HepG2 (cell line): ENCODE measurements at regions not wholly inside any gene's neighbourhood (a gene's known extent, or its start where the extent isn't known, plus 50 kb on each side); places are given as distances from the start of the nearest gene placed in this dataset.

Experiments
- DR1 ChIP-seq: sonication (generic); formaldehyde crosslinking; IDR thresholded peaks from 2 replicates; pipeline ENCODE4 v1.8.0; 2021; ENCODE audit warnings: mild to moderate bottlenecking, missing genetic modification reagents, inconsistent platforms
- E2F2 ChIP-seq: sonication (generic); formaldehyde crosslinking; IDR thresholded peaks from 2 replicates; pipeline ENCODE4 v1.4.0; 2020; ENCODE audit warnings: missing genetic modification reagents, borderline replicate concordance
- KLF13 ChIP-seq: sonication (generic); formaldehyde crosslinking; IDR thresholded peaks from 2 replicates; pipeline ENCODE4 v1.4.0; 2020; ENCODE audit warnings: mild to moderate bottlenecking, missing genetic modification reagents
- PITX1 ChIP-seq: sonication (generic); formaldehyde crosslinking; IDR thresholded peaks from 2 replicates; pipeline ENCODE4 v1.5.1; 2020; ENCODE audit warnings: mild to moderate bottlenecking, missing genetic modification reagents
- SNAPC5 ChIP-seq: sonication (generic); formaldehyde crosslinking; IDR thresholded peaks from 2 replicates; pipeline ENCODE4 v1.8.1; 2023; ENCODE audit warnings: mild to moderate bottlenecking, missing genetic modification reagents, borderline replicate concordance
- ZBTB7A ChIP-seq: sonication (generic); formaldehyde crosslinking; IDR thresholded peaks from 2 replicates; pipeline ENCODE4 v1.8.0; 2022; ENCODE audit warnings: mild to moderate bottlenecking, missing genetic modification reagents
- ZNF136 ChIP-seq: sonication (generic); formaldehyde crosslinking; IDR thresholded peaks from 2 replicates; pipeline ENCODE4 v1.8.1; 2022; ENCODE audit warnings: low read depth, mild to moderate bottlenecking, moderate library complexity, missing genetic modification reagents
- ZNF292 ChIP-seq: sonication (generic); formaldehyde crosslinking; IDR thresholded peaks from 2 replicates; pipeline ENCODE4 v1.8.1; 2022; ENCODE audit warnings: mild to moderate bottlenecking, low read depth, missing genetic modification reagents, borderline replicate concordance
- ZNF350 ChIP-seq: sonication (generic); formaldehyde crosslinking; IDR thresholded peaks from 2 replicates; pipeline ENCODE4 v1.4.0; 2020; ENCODE audit warnings: mild to moderate bottlenecking, low read depth, missing genetic modification reagents, borderline replicate concordance
- ZNF367 ChIP-seq: sonication (generic); formaldehyde crosslinking; IDR thresholded peaks from 2 replicates; pipeline ENCODE4 v1.4.0; 2020; ENCODE audit warnings: missing genetic modification reagents, borderline replicate concordance
- ZNF580 ChIP-seq: IDR thresholded peaks from 2 replicates; pipeline ENCODE4 v1.6.1; 2016; ENCODE audit warnings: low read depth, borderline replicate concordance
- ZNF609 ChIP-seq: sonication (generic); formaldehyde crosslinking; IDR thresholded peaks from 2 replicates; pipeline ENCODE4 v1.4.0; 2020; ENCODE audit warnings: mild to moderate bottlenecking, missing genetic modification reagents, borderline replicate concordance
- ZNF747 ChIP-seq: sonication (generic); formaldehyde crosslinking; IDR thresholded peaks from 2 replicates; pipeline ENCODE4 v1.8.1; 2023; ENCODE audit warnings: missing genetic modification reagents, mild to moderate bottlenecking, borderline replicate concordance
- ZNF792 ChIP-seq: IDR thresholded peaks from 2 replicates; pipeline ENCODE4 v1.6.1; 2016
- ZNF883 ChIP-seq: sonication (generic); formaldehyde crosslinking; IDR thresholded peaks from 2 replicates; pipeline ENCODE4 v1.5.1; 2020; ENCODE audit warnings: mild to moderate bottlenecking, missing genetic modification reagents; ENCODE audit errors: not compliant biosample characterization
- TF ChIP-seq, protein P1 (sequence below): sonication (generic); formaldehyde crosslinking; IDR thresholded peaks from 2 replicates; pipeline ENCODE4 v1.4.0; 2020; ENCODE audit warnings: low read depth, mild to moderate bottlenecking, missing genetic modification reagents

DNA sequence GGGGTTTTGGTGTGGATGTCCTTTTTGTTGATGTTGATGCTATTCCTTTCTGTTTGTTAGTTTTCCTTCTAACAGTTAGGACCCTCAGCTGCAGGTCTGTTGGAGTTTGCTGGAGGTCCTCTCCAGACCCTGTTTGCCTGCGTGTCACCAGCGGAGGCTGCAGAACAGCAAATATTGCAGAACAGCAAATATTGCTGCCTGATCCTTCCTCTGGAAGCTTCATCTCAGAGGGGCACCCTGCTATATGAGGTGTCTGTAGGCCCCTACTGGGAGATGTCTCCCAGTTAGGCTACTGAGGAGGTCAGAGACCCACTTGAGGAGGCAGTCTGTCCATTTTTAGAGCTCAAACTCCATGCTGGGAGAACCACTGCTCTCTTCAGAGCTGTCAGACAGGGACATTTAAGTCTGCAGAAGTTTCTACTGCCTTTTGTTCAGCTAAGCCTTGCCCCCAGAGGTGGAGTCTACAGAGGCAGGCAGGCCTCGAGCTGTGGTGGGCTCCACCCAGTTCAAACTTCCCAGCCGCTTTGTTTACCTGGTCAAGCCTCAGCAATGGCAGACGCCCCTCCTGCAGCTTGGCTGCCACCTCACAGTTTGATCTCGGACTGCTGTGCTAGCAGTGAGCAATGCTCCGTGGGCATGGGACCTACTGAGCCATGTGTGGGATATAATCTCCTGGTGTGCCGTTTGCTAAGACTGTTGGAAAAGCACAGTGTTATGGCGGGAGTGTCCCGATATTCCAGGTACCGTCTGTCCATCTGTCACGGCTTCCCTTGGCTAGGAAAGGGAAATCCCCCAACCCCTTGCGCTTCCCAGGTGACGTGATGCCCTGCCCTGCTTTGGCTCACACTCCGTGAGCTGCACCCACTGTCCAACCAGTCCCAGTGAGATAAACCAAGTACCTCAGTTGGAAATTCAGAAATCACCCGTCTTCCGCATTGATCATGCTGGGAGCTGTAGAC lies 56.4 kb upstream of the CRYM start (continued):
- TF ChIP-seq, protein P1, sequence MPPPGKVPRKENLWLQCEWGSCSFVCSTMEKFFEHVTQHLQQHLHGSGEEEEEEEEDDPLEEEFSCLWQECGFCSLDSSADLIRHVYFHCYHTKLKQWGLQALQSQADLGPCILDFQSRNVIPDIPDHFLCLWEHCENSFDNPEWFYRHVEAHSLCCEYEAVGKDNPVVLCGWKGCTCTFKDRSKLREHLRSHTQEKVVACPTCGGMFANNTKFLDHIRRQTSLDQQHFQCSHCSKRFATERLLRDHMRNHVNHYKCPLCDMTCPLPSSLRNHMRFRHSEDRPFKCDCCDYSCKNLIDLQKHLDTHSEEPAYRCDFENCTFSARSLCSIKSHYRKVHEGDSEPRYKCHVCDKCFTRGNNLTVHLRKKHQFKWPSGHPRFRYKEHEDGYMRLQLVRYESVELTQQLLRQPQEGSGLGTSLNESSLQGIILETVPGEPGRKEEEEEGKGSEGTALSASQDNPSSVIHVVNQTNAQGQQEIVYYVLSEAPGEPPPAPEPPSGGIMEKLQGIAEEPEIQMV (CRISPR knock-in tag) = peak; percentile 75
- peak; percentile 44; the same call in 1 of the 2 replicates for TF ChIP-seq PITX1 (CRISPR knock-in tag)
- 0 out of 2 replicates have a peak, but pooled peaks have one; percentile 57 for TF ChIP-seq E2F2 (CRISPR knock-in tag)
- peak; percentile 49 for TF ChIP-seq ZNF883 (CRISPR knock-in tag)
- 0 out of 2 replicates have a peak, but pooled peaks have one; percentile 34 for TF ChIP-seq DR1 (CRISPR knock-in tag)
- peak; percentile 67 for TF ChIP-seq ZBTB7A (CRISPR knock-in tag)
- peak; percentile 40; the same call in 1 of the 2 replicates for TF ChIP-seq ZNF350 (CRISPR knock-in tag)
- 0 out of 2 replicates have a peak, but pooled peaks have one; percentile 69 for TF ChIP-seq ZNF136 (CRISPR knock-in tag)
- peak; percentile 51; the same call in 1 of the 2 replicates for TF ChIP-seq ZNF580 (CRISPR knock-in tag)
- TF ChIP-seq ZNF367 (CRISPR knock-in tag) = 0 out of 2 replicates have a peak, but pooled peaks have one; percentile 68
- TF ChIP-seq KLF13 (CRISPR knock-in tag) = 0 out of 2 replicates have a peak, but pooled peaks have one; percentile 24
- peak; percentile 94 for TF ChIP-seq ZNF292 (CRISPR knock-in tag)
- TF ChIP-seq ZNF792 = peak; percentile 15; the same call in 1 of the 2 replicates
- peak; percentile 85; the same call in 1 of the 2 replicates for TF ChIP-seq ZNF609
- 0 out of 2 replicates have a peak, but pooled peaks have one; percentile 46 for TF ChIP-seq SNAPC5 (CRISPR knock-in tag)
- TF ChIP-seq ZNF747 (CRISPR knock-in tag) = 0 out of 2 replicates have a peak, but pooled peaks have one; percentile 33
